Left renal cortex interstitium (tissue), 4 donors: ENCODE measurements at regions not wholly inside any gene's neighbourhood (a gene's known extent, or its start where the extent isn't known, plus 50 kb on each side); places are given as distances from the start of the nearest gene placed in this dataset.

Experiments
- DNase-seq, 4 donors: peaks; one replicate each; pipeline ENCODE4 v3.0.0-alpha.2; 2013; ENCODE audit warnings: low read depth in 4 of 4, low spot score in 2 of 4, missing footprints in 1 of 4

- no peak for DNase-seq
These were observed 52.7 kb upstream of the LHX1 start for GRCh38 chr17:36884495-36885152.

- DNase-seq = no peak
These were observed 52.0 kb upstream of the LHX1 start for GRCh38 chr17:36885153-36885735.

- no peak for DNase-seq
These were observed 51.4 kb upstream of the LHX1 start for GRCh38 chr17:36885771-36886377.
